HCT116 (cell line): ENCODE measurements at regions not wholly inside any gene's neighbourhood (a gene's known extent, or its start where the extent isn't known, plus 50 kb on each side); places are given as distances from the start of the nearest gene placed in this dataset.

Experiments
- ELF1 ChIP-seq: IDR thresholded peaks from 2 replicates; pipeline ENCODE4 v1.6.1; 2012; ENCODE audit warnings: low read depth, borderline replicate concordance
- FOSL1 ChIP-seq: IDR thresholded peaks from 2 replicates; pipeline ENCODE4 v1.6.1; 2012; ENCODE audit warnings: low read depth
- JUND ChIP-seq: IDR thresholded peaks from 2 replicates; pipeline ENCODE4 v1.6.1; 2012
- POLR2AphosphoS5 ChIP-seq: IDR thresholded peaks from 2 replicates; pipeline ENCODE4 v1.6.1; 2011; ENCODE audit warnings: mild to moderate bottlenecking, low read depth, low read length, moderate library complexity
- RAD21 ChIP-seq: IDR thresholded peaks from 2 replicates; pipeline ENCODE4 v1.6.1; 2012; ENCODE audit warnings: low read depth, mild to moderate bottlenecking
- SIN3A ChIP-seq: IDR thresholded peaks from 2 replicates; pipeline ENCODE4 v1.6.1; 2012; ENCODE audit warnings: low read depth
- SP1 ChIP-seq: IDR thresholded peaks from 2 replicates; pipeline ENCODE4 v1.6.1; 2012; ENCODE audit warnings: low read depth
- YY1 ChIP-seq: IDR thresholded peaks from 2 replicates; pipeline ENCODE4 v1.6.1; 2011; ENCODE audit warnings: low read length, low read depth, moderate library complexity, mild to moderate bottlenecking; ENCODE audit not compliant: insufficient replicate concordance; ENCODE audit errors: extremely low read depth
- TF ChIP-seq, protein P1 (sequence below): IDR thresholded peaks from 2 replicates; pipeline ENCODE4 v1.6.1; 2012; ENCODE audit warnings: low read depth
- TF ChIP-seq, protein P2 (sequence below), 3 experiments: fragments of 200-600 bp in 1 of 3; sonication (generic) in 1 of 3; IDR thresholded peaks in 2 of 3; conservative IDR thresholded peaks in 1 of 3; 2 replicates each; pipeline ENCODE4 v1.5.1; 2012 to 2017; ENCODE audit warnings: low read depth in 2 of 3, low read length in 2 of 3, antibody characterized with exemption in 1 of 3, borderline replicate concordance in 1 of 3, control low read depth in 1 of 3, mild to moderate bottlenecking in 1 of 3, mixed read lengths in 1 of 3, mixed run types in 1 of 3, moderate library complexity in 1 of 3; ENCODE audit not compliant: insufficient read depth in 1 of 3

DNA sequence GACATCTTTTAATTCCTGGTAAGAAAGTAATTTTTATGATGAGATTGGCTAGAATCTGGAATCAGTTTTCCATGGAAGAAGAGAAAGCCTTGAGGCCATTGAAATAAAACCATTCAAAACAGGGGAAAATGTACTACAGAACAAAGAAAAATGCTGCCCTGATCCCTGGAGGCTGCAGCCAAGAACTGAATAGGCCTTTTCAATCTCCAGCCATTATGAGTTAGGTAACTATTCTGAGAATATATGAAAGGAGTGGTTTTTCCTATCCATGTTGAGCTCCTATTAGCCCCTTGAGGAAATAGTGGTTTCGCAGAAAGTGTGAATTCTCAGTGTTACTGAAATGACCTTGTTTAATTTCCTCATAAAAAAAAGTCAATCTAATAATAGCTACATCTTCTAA lies 408.5 kb upstream of the GRAMD2B start (continued):
- TF ChIP-seq, protein P1, sequence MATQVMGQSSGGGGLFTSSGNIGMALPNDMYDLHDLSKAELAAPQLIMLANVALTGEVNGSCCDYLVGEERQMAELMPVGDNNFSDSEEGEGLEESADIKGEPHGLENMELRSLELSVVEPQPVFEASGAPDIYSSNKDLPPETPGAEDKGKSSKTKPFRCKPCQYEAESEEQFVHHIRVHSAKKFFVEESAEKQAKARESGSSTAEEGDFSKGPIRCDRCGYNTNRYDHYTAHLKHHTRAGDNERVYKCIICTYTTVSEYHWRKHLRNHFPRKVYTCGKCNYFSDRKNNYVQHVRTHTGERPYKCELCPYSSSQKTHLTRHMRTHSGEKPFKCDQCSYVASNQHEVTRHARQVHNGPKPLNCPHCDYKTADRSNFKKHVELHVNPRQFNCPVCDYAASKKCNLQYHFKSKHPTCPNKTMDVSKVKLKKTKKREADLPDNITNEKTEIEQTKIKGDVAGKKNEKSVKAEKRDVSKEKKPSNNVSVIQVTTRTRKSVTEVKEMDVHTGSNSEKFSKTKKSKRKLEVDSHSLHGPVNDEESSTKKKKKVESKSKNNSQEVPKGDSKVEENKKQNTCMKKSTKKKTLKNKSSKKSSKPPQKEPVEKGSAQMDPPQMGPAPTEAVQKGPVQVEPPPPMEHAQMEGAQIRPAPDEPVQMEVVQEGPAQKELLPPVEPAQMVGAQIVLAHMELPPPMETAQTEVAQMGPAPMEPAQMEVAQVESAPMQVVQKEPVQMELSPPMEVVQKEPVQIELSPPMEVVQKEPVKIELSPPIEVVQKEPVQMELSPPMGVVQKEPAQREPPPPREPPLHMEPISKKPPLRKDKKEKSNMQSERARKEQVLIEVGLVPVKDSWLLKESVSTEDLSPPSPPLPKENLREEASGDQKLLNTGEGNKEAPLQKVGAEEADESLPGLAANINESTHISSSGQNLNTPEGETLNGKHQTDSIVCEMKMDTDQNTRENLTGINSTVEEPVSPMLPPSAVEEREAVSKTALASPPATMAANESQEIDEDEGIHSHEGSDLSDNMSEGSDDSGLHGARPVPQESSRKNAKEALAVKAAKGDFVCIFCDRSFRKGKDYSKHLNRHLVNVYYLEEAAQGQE = no peak
- no peak for TF ChIP-seq SP1
- TF ChIP-seq FOSL1 = no peak
- TF ChIP-seq RAD21 = no peak
- TF ChIP-seq ELF1 = no peak
- TF ChIP-seq SIN3A = no peak
- no peak for TF ChIP-seq YY1
- no peak for TF ChIP-seq POLR2AphosphoS5
- TF ChIP-seq, protein P2, sequence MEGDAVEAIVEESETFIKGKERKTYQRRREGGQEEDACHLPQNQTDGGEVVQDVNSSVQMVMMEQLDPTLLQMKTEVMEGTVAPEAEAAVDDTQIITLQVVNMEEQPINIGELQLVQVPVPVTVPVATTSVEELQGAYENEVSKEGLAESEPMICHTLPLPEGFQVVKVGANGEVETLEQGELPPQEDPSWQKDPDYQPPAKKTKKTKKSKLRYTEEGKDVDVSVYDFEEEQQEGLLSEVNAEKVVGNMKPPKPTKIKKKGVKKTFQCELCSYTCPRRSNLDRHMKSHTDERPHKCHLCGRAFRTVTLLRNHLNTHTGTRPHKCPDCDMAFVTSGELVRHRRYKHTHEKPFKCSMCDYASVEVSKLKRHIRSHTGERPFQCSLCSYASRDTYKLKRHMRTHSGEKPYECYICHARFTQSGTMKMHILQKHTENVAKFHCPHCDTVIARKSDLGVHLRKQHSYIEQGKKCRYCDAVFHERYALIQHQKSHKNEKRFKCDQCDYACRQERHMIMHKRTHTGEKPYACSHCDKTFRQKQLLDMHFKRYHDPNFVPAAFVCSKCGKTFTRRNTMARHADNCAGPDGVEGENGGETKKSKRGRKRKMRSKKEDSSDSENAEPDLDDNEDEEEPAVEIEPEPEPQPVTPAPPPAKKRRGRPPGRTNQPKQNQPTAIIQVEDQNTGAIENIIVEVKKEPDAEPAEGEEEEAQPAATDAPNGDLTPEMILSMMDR (IDR thresholded peaks at IDR 0.05 in 2 of 3, conservative IDR thresholded peaks at IDR 0.05 in 1 of 3; ENCODE audit: borderline replicate concordance in 1 of 3, insufficient read depth in 1 of 3, low read depth in 2 of 3, low read length in 2 of 3) = no peak
- TF ChIP-seq JUND = no peak
